Fibroblast of pulmonary artery (primary cell): ENCODE measurements at regions not wholly inside any gene's neighbourhood (a gene's known extent, or its start where the extent isn't known, plus 50 kb on each side); places are given as distances from the start of the nearest gene placed in this dataset.

Experiments
- DNase-seq: peaks from one replicate; pipeline ENCODE4 v3.0.0-alpha.2; 2010; ENCODE audit warnings: low read depth
- H3K4me3 ChIP-seq: replicated peaks from 2 replicates; pipeline ENCODE4 v1.5.1; 2011; ENCODE audit warnings: low read depth, mild to moderate bottlenecking, control low read depth, low read length, moderate library complexity
- TF ChIP-seq, protein P1 (sequence below): IDR thresholded peaks from 2 replicates; pipeline ENCODE4 v1.5.1; 2011; ENCODE audit warnings: mild to moderate bottlenecking, control low read depth, low read length, inconsistent platforms; ENCODE audit errors: missing control alignments

DNA sequence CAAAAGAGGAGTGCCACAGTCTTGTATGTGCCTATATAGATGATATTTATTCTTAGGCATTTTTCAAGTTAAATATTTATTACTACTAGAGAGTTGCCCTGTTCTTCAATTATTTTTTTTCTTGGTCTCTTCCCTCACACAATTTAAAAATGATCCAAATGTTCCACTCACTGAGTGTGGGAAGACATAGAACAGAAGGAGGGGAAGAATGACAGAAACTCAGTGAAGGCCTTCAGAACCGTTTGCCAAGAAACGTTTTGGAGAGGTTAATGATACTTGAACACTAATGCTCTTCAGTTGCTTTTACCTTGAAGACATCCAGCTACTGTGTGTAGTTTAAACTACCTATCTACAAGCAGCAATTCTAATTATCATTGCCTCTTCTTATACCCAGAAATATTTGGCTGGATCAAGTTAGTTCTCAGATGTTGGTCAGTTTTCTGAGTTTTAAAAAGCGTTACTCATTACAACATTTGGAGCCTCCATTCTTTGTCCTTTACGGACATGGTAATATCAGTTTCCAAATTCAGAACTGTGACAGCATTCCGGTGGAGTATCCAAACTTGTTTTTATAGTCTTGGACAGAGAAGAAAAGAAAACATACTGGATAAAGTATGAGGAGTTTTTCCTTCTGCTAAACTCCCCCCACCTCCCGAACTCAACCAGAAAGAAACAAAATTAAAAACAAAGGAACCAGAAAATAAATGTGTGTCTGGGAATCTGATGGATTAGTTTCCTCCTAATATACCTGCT, 389.7 kb downstream of the SPRY1 start:
- peak; percentile 22 for DNase-seq
- H3K4me3 ChIP-seq: no peak overlapping the region
- TF ChIP-seq, protein P1, sequence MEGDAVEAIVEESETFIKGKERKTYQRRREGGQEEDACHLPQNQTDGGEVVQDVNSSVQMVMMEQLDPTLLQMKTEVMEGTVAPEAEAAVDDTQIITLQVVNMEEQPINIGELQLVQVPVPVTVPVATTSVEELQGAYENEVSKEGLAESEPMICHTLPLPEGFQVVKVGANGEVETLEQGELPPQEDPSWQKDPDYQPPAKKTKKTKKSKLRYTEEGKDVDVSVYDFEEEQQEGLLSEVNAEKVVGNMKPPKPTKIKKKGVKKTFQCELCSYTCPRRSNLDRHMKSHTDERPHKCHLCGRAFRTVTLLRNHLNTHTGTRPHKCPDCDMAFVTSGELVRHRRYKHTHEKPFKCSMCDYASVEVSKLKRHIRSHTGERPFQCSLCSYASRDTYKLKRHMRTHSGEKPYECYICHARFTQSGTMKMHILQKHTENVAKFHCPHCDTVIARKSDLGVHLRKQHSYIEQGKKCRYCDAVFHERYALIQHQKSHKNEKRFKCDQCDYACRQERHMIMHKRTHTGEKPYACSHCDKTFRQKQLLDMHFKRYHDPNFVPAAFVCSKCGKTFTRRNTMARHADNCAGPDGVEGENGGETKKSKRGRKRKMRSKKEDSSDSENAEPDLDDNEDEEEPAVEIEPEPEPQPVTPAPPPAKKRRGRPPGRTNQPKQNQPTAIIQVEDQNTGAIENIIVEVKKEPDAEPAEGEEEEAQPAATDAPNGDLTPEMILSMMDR: no peak

DNA sequence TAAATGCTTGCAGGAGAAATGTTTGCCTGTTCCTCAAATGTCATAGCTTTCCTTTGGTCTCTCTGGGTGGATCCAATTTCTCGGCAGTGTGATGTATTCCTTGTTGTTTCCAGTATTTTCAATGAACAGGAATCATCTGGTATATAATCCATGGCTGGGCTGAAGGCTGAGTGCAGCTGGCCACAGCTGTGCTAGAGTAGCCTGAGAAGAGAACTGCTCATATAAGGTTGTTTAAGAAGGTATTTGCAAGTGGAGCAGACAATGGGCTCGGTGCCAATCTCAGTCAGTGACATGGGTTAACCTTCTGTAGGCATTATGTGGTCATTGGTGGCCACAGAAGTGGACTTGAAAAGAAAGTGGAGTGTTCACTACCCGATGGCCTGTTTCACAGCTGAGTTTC, 390.3 kb downstream of the SPRY1 start:
- TF ChIP-seq, protein P1: no peak
- H3K4me3 ChIP-seq: no peak overlapping the region
- peak; percentile 59 for DNase-seq

DNA sequence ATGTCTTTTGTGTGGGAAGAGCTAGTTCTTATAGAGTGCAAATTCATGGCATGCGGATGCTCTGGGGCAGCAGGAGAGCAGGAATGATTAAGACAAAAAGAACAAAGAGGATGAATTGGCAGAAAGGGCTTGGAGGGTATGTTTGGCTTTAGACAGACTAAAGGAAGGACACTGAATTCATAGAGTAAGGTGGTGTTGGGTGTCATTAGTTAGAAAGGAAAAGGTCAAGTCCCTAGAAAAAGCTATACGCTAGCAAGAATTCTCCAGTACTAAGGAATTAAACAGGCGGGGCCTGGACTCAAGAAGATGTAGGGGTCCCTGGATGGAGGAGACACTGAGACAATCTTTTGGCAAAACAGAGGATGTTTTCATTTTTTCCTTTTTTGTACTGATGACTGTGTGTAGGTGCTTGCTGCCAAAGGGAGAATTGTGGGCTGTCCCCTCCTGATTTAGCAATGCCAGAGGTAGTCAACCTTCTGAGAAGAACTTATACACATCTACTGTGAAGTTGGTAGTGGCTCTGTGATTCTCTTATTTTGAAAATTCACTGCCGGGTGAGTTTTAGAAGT, 391.0 kb downstream of the SPRY1 start:
- H3K4me3 ChIP-seq: no peak overlapping the region
- peak; percentile 35 for DNase-seq
- TF ChIP-seq, protein P1: no peak

DNA sequence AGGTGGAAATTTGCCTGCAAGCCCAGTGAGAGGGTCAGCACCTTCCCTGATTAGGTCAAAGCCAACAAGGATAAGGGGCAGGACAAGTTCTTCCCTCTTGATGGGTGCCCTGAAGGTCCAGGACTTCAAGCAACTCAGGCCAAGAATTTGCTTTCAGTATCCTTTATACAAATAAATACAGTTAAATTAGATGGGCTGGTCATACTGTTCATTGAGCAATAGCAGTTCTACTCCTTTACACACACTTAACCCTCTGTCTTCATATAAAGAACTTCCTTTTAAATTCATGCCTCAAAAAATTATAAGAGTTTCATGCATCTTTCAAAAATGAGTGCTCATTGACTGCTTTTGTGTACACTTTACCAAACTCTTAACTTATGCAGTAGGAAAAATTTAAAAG, 392.0 kb downstream of the SPRY1 start:
- TF ChIP-seq, protein P1: no peak
- peak; percentile 45 for DNase-seq
- no peak overlapping the region for H3K4me3 ChIP-seq

DNA sequence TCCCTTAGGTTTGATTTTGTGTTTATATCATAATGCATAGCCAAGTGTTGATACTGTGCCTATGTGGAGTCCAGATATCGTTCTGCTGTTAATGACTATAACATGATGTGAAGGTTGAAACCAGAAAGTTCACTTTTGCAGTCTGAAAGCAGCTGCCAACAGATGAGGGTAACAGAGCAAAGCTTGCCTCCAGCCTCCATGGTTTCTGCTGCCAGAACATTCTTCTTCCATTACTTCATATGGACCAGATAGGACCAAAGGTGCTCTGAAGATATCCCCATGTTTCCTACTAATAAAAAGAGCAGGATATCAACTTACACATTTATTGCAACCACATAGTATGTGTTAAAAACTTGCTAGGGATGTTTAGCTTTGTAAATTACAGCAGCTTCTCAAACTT, 394.1 kb downstream of the SPRY1 start:
- TF ChIP-seq, protein P1: no peak
- no peak overlapping the region for H3K4me3 ChIP-seq
- DNase-seq: no peak

DNA sequence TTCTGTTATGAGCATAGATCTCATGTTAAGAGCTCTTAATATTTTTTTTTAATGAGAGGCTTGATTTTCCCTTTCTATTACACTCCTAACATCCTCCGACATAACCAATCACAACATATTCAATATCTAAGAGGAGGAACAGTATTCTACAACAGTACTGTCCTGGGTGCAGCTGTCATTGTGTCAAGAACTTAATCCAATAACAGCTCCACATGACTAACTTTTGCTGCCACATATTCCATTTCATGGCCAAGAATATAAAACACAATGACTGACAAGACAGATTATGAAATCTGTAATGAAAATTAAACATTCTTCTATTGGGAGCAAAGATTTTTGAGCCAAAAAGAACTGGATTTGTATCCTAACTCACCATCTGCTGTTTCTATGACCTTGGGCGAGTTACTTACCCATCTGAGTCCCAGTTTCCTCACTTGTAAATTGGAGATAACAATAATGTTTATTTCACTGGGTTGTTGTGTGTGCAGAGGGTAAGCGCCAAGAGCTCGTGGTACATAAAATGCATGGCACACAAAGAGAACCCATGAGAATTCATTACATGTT, 405.6 kb downstream of the SPRY1 start:
- DNase-seq: no peak
- TF ChIP-seq, protein P1: no peak
- no peak overlapping the region for H3K4me3 ChIP-seq
